Uterus (tissue), 2 donors: ENCODE measurements at regions not wholly inside any gene's neighbourhood (a gene's known extent, or its start where the extent isn't known, plus 50 kb on each side); places are given as distances from the start of the nearest gene placed in this dataset.

Source experiments
- POLR2A ChIP-seq, 2 donors: fragments of 450-650 bp; IDR thresholded peaks; one replicate each; pipeline ENCODE4 v1.6.1; 2016; ENCODE audit warnings: antibody characterized with exemption in 2 of 2, mild to moderate bottlenecking in 1 of 2, moderate library complexity in 1 of 2
- TF ChIP-seq, protein P1 (sequence below), 4 experiments: fragments of 200-600 bp in 2 of 4; fragments of 450-650 bp in 2 of 4; sonication (generic) in 2 of 4; IDR thresholded peaks; one replicate each; pipeline ENCODE4 v1.5.1; 2016 to 2019; ENCODE audit warnings: antibody characterized with exemption in 4 of 4, mild to moderate bottlenecking in 2 of 4, moderate library complexity in 1 of 4

DNA sequence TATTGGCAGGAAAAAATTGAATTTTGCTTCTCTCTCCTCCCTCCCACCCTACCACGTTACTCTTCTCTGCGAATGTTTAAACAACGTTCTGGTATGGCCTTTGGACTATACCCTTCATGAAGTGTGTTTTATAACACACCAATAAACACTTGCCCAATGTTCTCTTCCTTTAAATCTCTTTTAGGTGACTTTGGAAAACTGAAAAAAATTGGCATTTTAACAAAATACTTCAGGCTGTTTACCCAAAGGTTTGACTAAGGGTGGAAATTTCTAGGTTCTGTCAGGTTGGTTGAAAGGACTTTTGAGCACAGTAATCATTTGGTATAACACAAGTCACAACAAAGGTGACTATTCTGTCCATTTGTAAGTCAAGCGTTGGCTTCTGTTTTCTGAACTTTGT lies 446.8 kb downstream of the AEBP2 start:
- no peak for TF ChIP-seq POLR2A (IDR thresholded peaks at IDR 0.05)
- TF ChIP-seq, protein P1, sequence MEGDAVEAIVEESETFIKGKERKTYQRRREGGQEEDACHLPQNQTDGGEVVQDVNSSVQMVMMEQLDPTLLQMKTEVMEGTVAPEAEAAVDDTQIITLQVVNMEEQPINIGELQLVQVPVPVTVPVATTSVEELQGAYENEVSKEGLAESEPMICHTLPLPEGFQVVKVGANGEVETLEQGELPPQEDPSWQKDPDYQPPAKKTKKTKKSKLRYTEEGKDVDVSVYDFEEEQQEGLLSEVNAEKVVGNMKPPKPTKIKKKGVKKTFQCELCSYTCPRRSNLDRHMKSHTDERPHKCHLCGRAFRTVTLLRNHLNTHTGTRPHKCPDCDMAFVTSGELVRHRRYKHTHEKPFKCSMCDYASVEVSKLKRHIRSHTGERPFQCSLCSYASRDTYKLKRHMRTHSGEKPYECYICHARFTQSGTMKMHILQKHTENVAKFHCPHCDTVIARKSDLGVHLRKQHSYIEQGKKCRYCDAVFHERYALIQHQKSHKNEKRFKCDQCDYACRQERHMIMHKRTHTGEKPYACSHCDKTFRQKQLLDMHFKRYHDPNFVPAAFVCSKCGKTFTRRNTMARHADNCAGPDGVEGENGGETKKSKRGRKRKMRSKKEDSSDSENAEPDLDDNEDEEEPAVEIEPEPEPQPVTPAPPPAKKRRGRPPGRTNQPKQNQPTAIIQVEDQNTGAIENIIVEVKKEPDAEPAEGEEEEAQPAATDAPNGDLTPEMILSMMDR (IDR thresholded peaks at IDR 0.05) = no peak
